IMR-90 (cell line): ENCODE measurements at regions not wholly inside any gene's neighbourhood (a gene's known extent, or its start where the extent isn't known, plus 50 kb on each side); places are given as distances from the start of the nearest gene placed in this dataset.

Experiments
- ATAC-seq: fragments of 200-7000 bp; cut with Tn5 transposase; 2 replicates; pipeline ENCODE4 v1.9.1; 2020; ENCODE audit warnings: low read depth, mild to moderate bottlenecking, moderate library complexity
- BruUV-seq: library from RNA; stranded (reverse); fragments of 400-500 nt; replicated peaks from 2 replicates; lab custom pipeline; 2021; lab: Mats Ljungman, UMichigan
- CTCF ChIA-PET: fragments of 300-600 bp; formaldehyde crosslinking; extraction: SDS; loops from one replicate; lab custom pipeline; 2021; ENCODE audit warnings: antibody characterized with exemption; lab: Yijun Ruan, JAX
- POLR2A ChIA-PET: fragments of 300-600 bp; sonication (Branson Sonifier 250); formaldehyde crosslinking; loops from one replicate; lab custom pipeline; 2022; ENCODE audit warnings: antibody characterized with exemption; ENCODE audit not compliant: unreplicated experiment; lab: Charles Lee
- DNase-seq: peaks from one replicate; pipeline ENCODE4 v3.0.0; 2013
- H2AFZ ChIP-seq: replicated peaks from 2 replicates; pipeline ENCODE3; 2013; ENCODE audit warnings: low read length, mild to moderate bottlenecking; ENCODE audit not compliant: poor library complexity
- H2AK5ac ChIP-seq: 2 replicates; pipeline ENCODE4 v1.6.1; 2013; ENCODE audit warnings: low read depth, low read length, inconsistent platforms
- H2AK9ac ChIP-seq: replicated peaks from 2 replicates; pipeline ENCODE3; 2013; ENCODE audit warnings: mild to moderate bottlenecking, low read depth, low read length, moderate library complexity; ENCODE audit not compliant: poor library complexity
- H2BK120ac ChIP-seq: 2 replicates; pipeline ENCODE4 v1.6.1; 2013; ENCODE audit warnings: low read depth, low read length, inconsistent platforms
- H2BK15ac ChIP-seq: 3 replicates; pipeline ENCODE4 v1.6.1; 2013; ENCODE audit warnings: low read depth, low read length, inconsistent platforms
- H2BK20ac ChIP-seq: 2 replicates; pipeline ENCODE4 v1.6.1; 2013; ENCODE audit warnings: low read depth, mild to moderate bottlenecking, inconsistent platforms, low read length, moderate library complexity
- H2BK5ac ChIP-seq: 2 replicates; pipeline ENCODE4 v1.6.1; 2013; ENCODE audit warnings: mild to moderate bottlenecking, low read depth, low read length, inconsistent platforms; ENCODE audit not compliant: poor library complexity, severe bottlenecking
- H3K14ac ChIP-seq: replicated peaks from 2 replicates; pipeline ENCODE4 v1.6.1; 2013; ENCODE audit warnings: low read depth, low read length, inconsistent platforms
- H3K18ac ChIP-seq: 2 replicates; pipeline ENCODE4 v1.6.1; 2013; ENCODE audit warnings: low read depth, low read length, control low read depth
- H3K23ac ChIP-seq: 2 replicates; pipeline ENCODE4 v1.6.1; 2013; ENCODE audit warnings: low read depth, low read length, inconsistent platforms
- H3K27ac ChIP-seq: 2 replicates; pipeline ENCODE4 v1.5.1; 2013; ENCODE audit warnings: mild to moderate bottlenecking, control low read depth, low read length; ENCODE audit not compliant: insufficient read depth
- H3K27me3 ChIP-seq: 2 replicates; pipeline ENCODE4 v1.6.1; 2013; ENCODE audit warnings: low read length; ENCODE audit not compliant: control insufficient read depth, insufficient read depth
- H3K36me3 ChIP-seq: 2 replicates; pipeline ENCODE4 v1.6.1; 2013; ENCODE audit warnings: low read length, mixed read lengths; ENCODE audit not compliant: control insufficient read depth, insufficient read depth
- H3K4ac ChIP-seq: 2 replicates; pipeline ENCODE4 v1.6.1; 2013; ENCODE audit warnings: low read depth, low read length, inconsistent platforms
- H3K4me1 ChIP-seq: 2 replicates; pipeline ENCODE4 v1.6.1; 2013; ENCODE audit warnings: low read length, mixed read lengths; ENCODE audit not compliant: control insufficient read depth, insufficient read depth
- H3K4me2 ChIP-seq: 2 replicates; pipeline ENCODE4 v1.6.1; 2013; ENCODE audit warnings: low read depth, mild to moderate bottlenecking, control low read depth, low read length, moderate library complexity
- H3K4me3 ChIP-seq: 2 replicates; pipeline ENCODE4 v1.5.1; 2013; ENCODE audit warnings: low read depth, mild to moderate bottlenecking, control low read depth, low read length, moderate library complexity; ENCODE audit not compliant: insufficient read depth
- H3K56ac ChIP-seq: 2 replicates; pipeline ENCODE4 v1.6.1; 2013; ENCODE audit warnings: low read length, inconsistent platforms; ENCODE audit not compliant: insufficient read depth; ENCODE audit errors: extremely low read depth
- H3K79me1 ChIP-seq, 2 experiments: 2 replicates each; pipeline ENCODE4 v1.6.1; 2013; ENCODE audit warnings: low read length in 2 of 2, inconsistent platforms in 1 of 2, low read depth in 1 of 2
- H3K9ac ChIP-seq: 2 replicates; pipeline ENCODE4 v1.6.1; 2013; ENCODE audit warnings: low read depth, low read length, control low read depth
- H3K9me1 ChIP-seq: 2 replicates; pipeline ENCODE4 v1.6.1; 2013; ENCODE audit warnings: low read length, inconsistent platforms; ENCODE audit not compliant: insufficient read depth
- H3K9me3 ChIP-seq: 2 replicates; pipeline ENCODE4 v1.6.1; 2013; ENCODE audit warnings: low read length; ENCODE audit not compliant: control insufficient read depth, insufficient read depth
- H4K20me1 ChIP-seq: 2 replicates; pipeline ENCODE4 v1.6.1; 2013; ENCODE audit warnings: low read length, inconsistent platforms; ENCODE audit not compliant: insufficient read depth
- H4K5ac ChIP-seq: 2 replicates; pipeline ENCODE4 v1.6.1; 2013; ENCODE audit warnings: mild to moderate bottlenecking, low read depth, low read length, control low read depth
- H4K8ac ChIP-seq, 2 experiments: 2 replicates each; pipeline ENCODE4 v1.6.1; 2013; ENCODE audit warnings: low read depth in 2 of 2, low read length in 2 of 2, control low read depth in 1 of 2, inconsistent platforms in 1 of 2
- H4K91ac ChIP-seq: 2 replicates; pipeline ENCODE4 v1.6.1; 2013; ENCODE audit warnings: low read depth, low read length, inconsistent platforms; ENCODE audit not compliant: insufficient read depth
- ELK1 ChIP-seq: fragments of 150-350 bp; IDR thresholded peaks from 2 replicates; pipeline ENCODE4 v1.6.1; 2016; ENCODE audit warnings: low read depth, mild to moderate bottlenecking, low read length, moderate library complexity, borderline replicate concordance
- NFE2L2 ChIP-seq: fragments of 150-350 bp; IDR thresholded peaks from 2 replicates; pipeline ENCODE4 v1.6.1; 2016; ENCODE audit warnings: low read depth, mild to moderate bottlenecking, low read length
- POLR2A ChIP-seq: IDR thresholded peaks from 2 replicates; pipeline ENCODE4 v1.6.1; 2012; ENCODE audit warnings: mild to moderate bottlenecking, low read depth, low read length
- WGBS, 2 experiments: methylation state at CpG; one replicate each; pipeline versions ENCODE4 v1.1.5 to v1.1.7; 2013; ENCODE audit warnings: missing lambda C conversion rate in 2 of 2; ENCODE audit not compliant: insufficient read length in 1 of 2; ENCODE audit errors: extremely low coverage in 2 of 2; 5-methylcytosine and 5-hydroxymethylcytosine counted together
- dilution Hi-C: fragments of 300-500 bp; cut with HindIII; formaldehyde crosslinking; loops from one replicate; pipeline ENCODE4 v1.14.3; 2018; ENCODE audit warnings: low sequenced_read_pairs; ENCODE audit not compliant: unreplicated experiment
- in situ Hi-C: fragments of 300-500 bp; cut with MboI; formaldehyde crosslinking; loops from 3 replicates; pipeline ENCODE4 v1.14.3; 2019; ENCODE audit warnings: low sequenced_read_pairs, inconsistent platforms, mixed read lengths
- intact Hi-C: fragments of 100-400 bp; cut with micrococcal nuclease; formaldehyde crosslinking; loops from 2 replicates; pipeline ENCODE4 v1.10.0; 2022

GRCh38 chr2:128724547-128724946 is 405.9 kb upstream of the HS6ST1 start:
- H3K4me2 ChIP-seq, result no peak overlapping the region
- dilution Hi-C loops, result no loop called here

More at GRCh38 chr2:128724547-128724946, 405.9 kb upstream of the HS6ST1 start:
- Histone ChIP-seq H3K14ac (no peak overlapping the region), H3K4me3 (no peak overlapping the region), H3K36me3 (no peaks in the 10 kb centered on the region), H2AK9ac (no peak overlapping the region), H4K8ac (no peak overlapping the region), H2AFZ (no peak overlapping the region), H2BK15ac (no peak overlapping the region), H4K5ac (no peak overlapping the region), H3K4ac (no peak overlapping the region), H3K9me3 (no peaks in the 10 kb centered on the region), H3K27me3 (peaks cover 2% of the 10 kb centered on the region; the same call in 1 of the 2 replicates), H3K9ac (no peak overlapping the region), H3K23ac (no peak overlapping the region), H3K9me1 (no peaks in the 10 kb centered on the region), H3K4me1 (peaks cover 6% of the 10 kb centered on the region), H2BK120ac (no peak overlapping the region), H3K18ac (no peak overlapping the region), H2AK5ac (no peak overlapping the region), H3K27ac (no peak overlapping the region), H2BK5ac (no peak overlapping the region), H2BK20ac (no peak overlapping the region), H3K79me1 (no peaks in the 10 kb centered on the region), H3K56ac (no peak overlapping the region), H4K91ac (no peak overlapping the region), H4K20me1 (no peaks in the 10 kb centered on the region)
- 100% methylated on average over 1 of the region's 7 CpGs; no CpG with 5 or more reads in 1 of the 2 experiments for WGBS, 2 experiments
- CTCF ChIA-PET, result no interaction called here
- TF ChIP-seq POLR2A (no peak), ELK1 (no peak), NFE2L2 (no peak)
- ATAC-seq (no peak), DNase-seq (no peak)
- in situ Hi-C loops (loop anchor here (10.0 kb wide), 1 partner anchor 400 kb away; no protein-coding TSS in a partner anchor), intact Hi-C loops (no loop called here)
- POLR2A ChIA-PET, result no interaction called here
- BruUV-seq, result no TSS peak
